SJCRH30 (cell line): ENCODE measurements at regions not wholly inside any gene's neighbourhood (a gene's known extent, or its start where the extent isn't known, plus 50 kb on each side); places are given as distances from the start of the nearest gene placed in this dataset.
"Not testable (repeated sequence)": the region's sequence is repeated elsewhere in the genome, so short reads cannot be mapped to it uniquely, and the experiment has no call there.

Experiments
- DNase-seq, 2 experiments: peaks; one replicate each; pipeline ENCODE4 v3.0.0-alpha.2; 2015 to 2020
- H3K27ac ChIP-seq: fragments of 250-450 bp; sonication (Bioruptor Pico); 2 replicates; pipeline ENCODE4 v1.5.1; 2020; ENCODE audit warnings: mild to moderate bottlenecking, moderate library complexity
- H3K27me3 ChIP-seq: fragments of 250-450 bp; sonication (Bioruptor Pico); 2 replicates; pipeline ENCODE4 v1.5.1; 2020; ENCODE audit warnings: mild to moderate bottlenecking, moderate library complexity
- H3K36me3 ChIP-seq: fragments of 250-450 bp; sonication (Bioruptor Pico); 2 replicates; pipeline ENCODE4 v1.5.1; 2020; ENCODE audit warnings: mild to moderate bottlenecking, moderate library complexity
- H3K4me1 ChIP-seq: fragments of 250-450 bp; sonication (Bioruptor Pico); 2 replicates; pipeline ENCODE4 v1.5.1; 2020; ENCODE audit warnings: mild to moderate bottlenecking, moderate library complexity
- H3K4me3 ChIP-seq: fragments of 250-450 bp; sonication (Bioruptor Pico); 2 replicates; pipeline ENCODE4 v1.5.1; 2020; ENCODE audit warnings: mild to moderate bottlenecking, moderate library complexity
- H3K9me3 ChIP-seq: fragments of 250-450 bp; sonication (Bioruptor Pico); replicated peaks from 2 replicates; pipeline ENCODE4 v1.5.1; 2020; ENCODE audit warnings: mild to moderate bottlenecking, moderate library complexity

GRCh38 chr4:124121461-124121971, 591.0 kb downstream of the ANKRD50 start:
- Histone ChIP-seq H3K4me1 (peaks cover 3% of the 10 kb centered on the region), H3K4me3 (no peak overlapping the region), H3K27me3 (no peaks in the 10 kb centered on the region), H3K9me3 (no peaks in the 10 kb centered on the region; the same call in 1 of the 2 replicates), H3K27ac (no peak overlapping the region), H3K36me3 (peaks cover 3% of the 10 kb centered on the region)
- no peak for DNase-seq

GRCh38 chr4:124123181-124123580, 589.4 kb downstream of the ANKRD50 start:
- Histone ChIP-seq H3K27me3 (no peaks in the 10 kb centered on the region), H3K36me3 (peaks cover 3% of the 10 kb centered on the region), H3K9me3 (peaks cover 5% of the 10 kb centered on the region; the same call in 1 of the 2 replicates), H3K4me1 (no peaks in the 10 kb centered on the region), H3K27ac (no peak overlapping the region), H3K4me3 (no peak overlapping the region)
- DNase-seq = no peak

- no peak overlapping the region for H3K27ac ChIP-seq
- no peaks in the 10 kb centered on the region for H3K27me3 ChIP-seq
- peaks cover 5% of the 10 kb centered on the region; the same call in 1 of the 2 replicates for H3K9me3 ChIP-seq
- DNase-seq = no peak
- H3K36me3 ChIP-seq = peaks cover 3% of the 10 kb centered on the region
- no peaks in the 10 kb centered on the region for H3K4me1 ChIP-seq
- H3K4me3 ChIP-seq = no peak overlapping the region
These were observed 588.8 kb downstream of the ANKRD50 start for GRCh38 chr4:124123721-124124120.

GRCh38 chr4:124131324-124131723, 581.2 kb downstream of the ANKRD50 start:
- not testable (repeated sequence) for H3K36me3 ChIP-seq
- H3K4me1 ChIP-seq = peaks cover 13% of the 10 kb centered on the region

GRCh38 chr4:124132161-124132560, 580.4 kb downstream of the ANKRD50 start:
- Histone ChIP-seq H3K36me3 (no peaks in the 10 kb centered on the region), H3K9me3 (peaks cover 15% of the 10 kb centered on the region), H3K4me3 (no peak overlapping the region), H3K4me1 (peaks cover 13% of the 10 kb centered on the region), H3K27me3 (no peaks in the 10 kb centered on the region), H3K27ac (no peak overlapping the region)
- no peak for DNase-seq

More at GRCh38 chr4:124131324-124131723, 581.2 kb downstream of the ANKRD50 start:
- not testable (repeated sequence) for H3K4me3 ChIP-seq, H3K27me3 ChIP-seq, DNase-seq, H3K27ac ChIP-seq
- peaks cover 16% of the 10 kb centered on the region for H3K9me3 ChIP-seq

- Histone ChIP-seq H3K27me3 (no peaks in the 10 kb centered on the region), H3K4me3 (no peak overlapping the region), H3K4me1 (peaks cover 13% of the 10 kb centered on the region), H3K36me3 (no peaks in the 10 kb centered on the region), H3K27ac (no peak overlapping the region), H3K9me3 (peaks cover 12% of the 10 kb centered on the region)
- DNase-seq = no peak
These were observed 578.8 kb downstream of the ANKRD50 start for GRCh38 chr4:124133753-124134152.

- Histone ChIP-seq H3K9me3 (peaks cover 8% of the 10 kb centered on the region), H3K27me3 (no peaks in the 10 kb centered on the region), H3K4me1 (peaks cover 13% of the 10 kb centered on the region), H3K36me3 (no peaks in the 10 kb centered on the region), H3K4me3 (no peak overlapping the region), H3K27ac (no peak overlapping the region)
- peak in 1 of 2 experiments; percentile 51 for DNase-seq
These were observed 577.1 kb downstream of the ANKRD50 start for GRCh38 chr4:124135409-124135813.

GRCh38 chr4:124139044-124139443, 573.5 kb downstream of the ANKRD50 start:
- Histone ChIP-seq H3K9me3 (no peaks in the 10 kb centered on the region; the same call in 1 of the 2 replicates), H3K36me3 (no peaks in the 10 kb centered on the region), H3K27me3 (no peaks in the 10 kb centered on the region), H3K27ac (no peak overlapping the region), H3K4me3 (no peak overlapping the region), H3K4me1 (peaks cover 13% of the 10 kb centered on the region)
- no peak for DNase-seq

GRCh38 chr4:124143632-124144031, 568.9 kb downstream of the ANKRD50 start:
- H3K9me3 ChIP-seq = no peaks in the 10 kb centered on the region
- H3K27ac ChIP-seq = no peak overlapping the region
- no peaks in the 10 kb centered on the region for H3K36me3 ChIP-seq
- DNase-seq = no peak
- H3K27me3 ChIP-seq = no peaks in the 10 kb centered on the region
- H3K4me1 ChIP-seq = no peaks in the 10 kb centered on the region; the same call in 1 of the 2 replicates
- no peak overlapping the region for H3K4me3 ChIP-seq

GRCh38 chr4:124144238-124144654, 568.3 kb downstream of the ANKRD50 start:
- no peaks in the 10 kb centered on the region for H3K9me3 ChIP-seq
- H3K4me3 ChIP-seq = no peak overlapping the region
- H3K36me3 ChIP-seq = no peaks in the 10 kb centered on the region
- no peak overlapping the region for H3K27ac ChIP-seq
- DNase-seq = peak; percentile 13 to 63
- no peaks in the 10 kb centered on the region; the same call in 1 of the 2 replicates for H3K4me1 ChIP-seq
- no peaks in the 10 kb centered on the region for H3K27me3 ChIP-seq

- H3K27ac ChIP-seq = no peak overlapping the region
- no peak for DNase-seq
- no peaks in the 10 kb centered on the region; the same call in 1 of the 2 replicates for H3K4me1 ChIP-seq
- H3K36me3 ChIP-seq = no peaks in the 10 kb centered on the region
- H3K9me3 ChIP-seq = no peaks in the 10 kb centered on the region
- H3K27me3 ChIP-seq = no peaks in the 10 kb centered on the region
- no peak overlapping the region for H3K4me3 ChIP-seq
These were observed 566.5 kb downstream of the ANKRD50 start for GRCh38 chr4:124146068-124146467.

GRCh38 chr4:124151031-124151430, 561.5 kb downstream of the ANKRD50 start:
- no peak overlapping the region for H3K4me3 ChIP-seq
- no peaks in the 10 kb centered on the region for H3K36me3 ChIP-seq
- no peak overlapping the region for H3K27ac ChIP-seq
- H3K4me1 ChIP-seq = no peaks in the 10 kb centered on the region
- no peaks in the 10 kb centered on the region for H3K27me3 ChIP-seq
- no peak for DNase-seq
- H3K9me3 ChIP-seq = no peaks in the 10 kb centered on the region

GRCh38 chr4:124152132-124152531, 560.4 kb downstream of the ANKRD50 start:
- no peaks in the 10 kb centered on the region for H3K9me3 ChIP-seq
- peak in 1 of 2 experiments; percentile 24 for DNase-seq
- H3K4me1 ChIP-seq = peaks cover under 1% of the 10 kb centered on the region; the same call in 1 of the 2 replicates
- H3K4me3 ChIP-seq = no peak overlapping the region
- no peak overlapping the region for H3K27ac ChIP-seq
- no peaks in the 10 kb centered on the region for H3K36me3 ChIP-seq
- H3K27me3 ChIP-seq = no peaks in the 10 kb centered on the region

GRCh38 chr4:124155239-124155638, 557.3 kb downstream of the ANKRD50 start:
- no peaks in the 10 kb centered on the region for H3K27me3 ChIP-seq
- no peak for DNase-seq
- H3K9me3 ChIP-seq = no peaks in the 10 kb centered on the region
- no peak overlapping the region for H3K4me3 ChIP-seq
- no peaks in the 10 kb centered on the region for H3K36me3 ChIP-seq
- H3K27ac ChIP-seq = no peak overlapping the region
- H3K4me1 ChIP-seq = peaks cover 14% of the 10 kb centered on the region

GRCh38 chr4:124157396-124158083, 555.0 kb downstream of the ANKRD50 start:
- Histone ChIP-seq H3K4me3 (no peak overlapping the region), H3K4me1 (peaks cover 14% of the 10 kb centered on the region), H3K27ac (peak overlapping the region; percentile 4; the same call in 1 of the 2 replicates), H3K27me3 (no peaks in the 10 kb centered on the region), H3K36me3 (no peaks in the 10 kb centered on the region), H3K9me3 (no peaks in the 10 kb centered on the region; the same call in 1 of the 2 replicates)
- DNase-seq = peak; percentile 13 to 32
